AG10803 (cell line): ENCODE measurements at regions not wholly inside any gene's neighbourhood (a gene's known extent, or its start where the extent isn't known, plus 50 kb on each side); places are given as distances from the start of the nearest gene placed in this dataset.

Experiments used
- DNase-seq: peaks from one replicate; pipeline ENCODE4 v3.0.0; 2010; ENCODE audit warnings: low read depth
- H3K4me3 ChIP-seq: 2 replicates; pipeline ENCODE4 v1.5.1; 2011; ENCODE audit warnings: mild to moderate bottlenecking, low read length, control low read depth
- CTCF ChIP-seq: conservative IDR thresholded peaks from 2 replicates; pipeline ENCODE4 v1.5.1; 2011; ENCODE audit warnings: mild to moderate bottlenecking, low read length, control low read depth, inconsistent platforms

- peak; percentile 27 for DNase-seq
- no peak overlapping the region for H3K4me3 ChIP-seq
- no peak for TF ChIP-seq CTCF
Observed at GRCh38 chr16:51641191-51641765, 490.2 kb upstream of the SALL1 start.

DNA sequence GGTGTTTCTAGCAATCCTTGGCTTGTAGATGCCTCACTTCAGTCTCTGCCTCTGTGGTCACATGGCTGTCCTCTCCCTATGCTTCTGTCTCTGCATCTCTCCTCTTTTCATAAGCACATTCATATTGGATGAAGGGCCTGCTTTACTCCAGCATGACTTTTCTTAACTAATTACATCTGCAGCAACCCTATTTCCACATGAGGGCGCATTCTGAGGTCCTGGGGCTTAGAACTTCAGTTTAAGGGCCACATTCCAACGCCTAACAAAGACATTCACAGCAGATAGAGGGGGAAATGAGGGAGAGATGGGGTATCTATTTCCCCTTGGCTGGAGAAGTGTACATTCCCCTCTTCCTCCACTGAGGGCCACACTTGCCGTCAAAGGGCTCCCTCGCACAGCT is 489.1 kb upstream of the SALL1 start:
- H3K4me3 ChIP-seq, result no peak overlapping the region
- TF ChIP-seq CTCF, result no peak

GRCh38 chr16:51638339-51639135 is 487.5 kb upstream of the SALL1 start:
- DNase-seq, result peak; percentile 15
- no peak overlapping the region for H3K4me3 ChIP-seq
- TF ChIP-seq CTCF, result no peak

More for the DNA sequence above, 489.1 kb upstream of the SALL1 start:
- no peak for DNase-seq

GRCh38 chr16:51637770-51638094 is 486.7 kb upstream of the SALL1 start:
- peak; percentile 11 for DNase-seq
- no peak for TF ChIP-seq CTCF
- H3K4me3 ChIP-seq, result peak overlapping the region; percentile 36

GRCh38 chr16:51636920-51637769 is 486.1 kb upstream of the SALL1 start:
- H3K4me3 ChIP-seq, result peak overlapping the region; percentile 36
- TF ChIP-seq CTCF, result no peak
- DNase-seq, result peak; percentile 60

GRCh38 chr16:51635181-51635580 is 484.1 kb upstream of the SALL1 start:
- TF ChIP-seq CTCF, result no peak
- H3K4me3 ChIP-seq, result no peak overlapping the region
- DNase-seq, result no peak
